Neural progenitor cell (in vitro differentiated cells): ENCODE measurements at regions not wholly inside any gene's neighbourhood (a gene's known extent, or its start where the extent isn't known, plus 50 kb on each side); places are given as distances from the start of the nearest gene placed in this dataset.

Source experiments
- CTCF ChIP-seq: fragments of 200-600 bp; sonication (generic); IDR thresholded peaks from 2 replicates; pipeline ENCODE4 v1.5.1; 2017; ENCODE audit warnings: antibody characterized with exemption, mild to moderate bottlenecking
- EZH2 ChIP-seq: fragments of 200-600 bp; sonication (generic); IDR thresholded peaks from 2 replicates; pipeline ENCODE4 v1.6.1; 2017; ENCODE audit warnings: antibody characterized with exemption, mild to moderate bottlenecking, moderate library complexity

GRCh38 chr2:10214179-10214578 is 88.5 kb upstream of the HPCAL1 start:
- TF ChIP-seq CTCF: no peak
- TF ChIP-seq EZH2: no peak
